Central memory CD8-positive, alpha-beta T cell (primary cell): ENCODE measurements at regions not wholly inside any gene's neighbourhood (a gene's known extent, or its start where the extent isn't known, plus 50 kb on each side); places are given as distances from the start of the nearest gene placed in this dataset.

ENCODE experiments used
- ATAC-seq: fragments of 150-1000 bp; cut with Tn5 transposase; replicated peaks from 2 replicates; pipeline ENCODE4 v1.10.0; 2022; ENCODE audit warnings: mild to moderate bottlenecking, moderate FRiP score, moderate number of reproducible peaks; ENCODE audit not compliant: poor library complexity, severe bottlenecking; ENCODE audit errors: extremely low read depth
- DNase-seq, 2 donors: peaks; one replicate each; pipeline ENCODE4 v3.0.0; 2021; ENCODE audit warnings: low spot score in 2 of 2
- H3K27ac Mint-ChIP-seq: one replicate; pipeline ENCODE4 v1.8.0; 2022; ENCODE audit warnings: low read depth, mild to moderate bottlenecking, moderate library complexity, mixed read lengths
- H3K27me3 Mint-ChIP-seq: one replicate; pipeline ENCODE4 v1.8.0; 2022; ENCODE audit warnings: mixed read lengths
- H3K36me3 Mint-ChIP-seq: one replicate; pipeline ENCODE4 v1.8.0; 2022; ENCODE audit warnings: mild to moderate bottlenecking, moderate library complexity, mixed read lengths; ENCODE audit not compliant: insufficient read depth
- H3K4me1 Mint-ChIP-seq: one replicate; pipeline ENCODE4 v1.8.0; 2022; ENCODE audit warnings: mixed read lengths
- H3K4me3 Mint-ChIP-seq: one replicate; pipeline ENCODE4 v1.8.0; 2022; ENCODE audit warnings: mild to moderate bottlenecking, moderate library complexity, mixed read lengths
- H3K9me3 Mint-ChIP-seq: one replicate; pipeline ENCODE4 v1.8.0; 2022; ENCODE audit warnings: mixed read lengths

- Mint-ChIP-seq H3K36me3 (peaks cover 3% of the 10 kb centered on the region), H3K9me3 (no peaks in the 10 kb centered on the region), H3K4me1 (no peaks in the 10 kb centered on the region), H3K4me3 (no peak overlapping the region), H3K27me3 (peaks cover 44% of the 10 kb centered on the region), H3K27ac (no peak overlapping the region)
- DNase-seq (no peak), ATAC-seq (no peak)
Observed at GRCh38 chr18:45157576-45157975, 457.7 kb upstream of the SLC14A2 start.

GRCh38 chr18:45161850-45162249 is 453.4 kb upstream of the SLC14A2 start:
- Mint-ChIP-seq H3K4me3 (no peak overlapping the region), H3K27ac (no peak overlapping the region), H3K4me1 (no peaks in the 10 kb centered on the region), H3K27me3 (peaks cover 28% of the 10 kb centered on the region), H3K9me3 (no peaks in the 10 kb centered on the region), H3K36me3 (peaks cover 3% of the 10 kb centered on the region)
- DNase-seq (no peak), ATAC-seq (no peak)

GRCh38 chr18:45163871-45164270 is 451.4 kb upstream of the SLC14A2 start:
- Mint-ChIP-seq H3K36me3 (peaks cover 2% of the 10 kb centered on the region), H3K27me3 (peaks cover 21% of the 10 kb centered on the region), H3K4me3 (no peak overlapping the region), H3K27ac (no peak overlapping the region), H3K9me3 (no peaks in the 10 kb centered on the region), H3K4me1 (no peaks in the 10 kb centered on the region)
- ATAC-seq (no peak), DNase-seq (no peak)

GRCh38 chr18:45164551-45164950 is 450.7 kb upstream of the SLC14A2 start:
- H3K27ac Mint-ChIP-seq: no peak overlapping the region
- no peaks in the 10 kb centered on the region for H3K4me1 Mint-ChIP-seq
- no peak for ATAC-seq
- no peak for DNase-seq
- no peaks in the 10 kb centered on the region for H3K9me3 Mint-ChIP-seq
- no peak overlapping the region for H3K4me3 Mint-ChIP-seq
- H3K27me3 Mint-ChIP-seq: peaks cover 14% of the 10 kb centered on the region
- H3K36me3 Mint-ChIP-seq: peaks cover 2% of the 10 kb centered on the region

DNA sequence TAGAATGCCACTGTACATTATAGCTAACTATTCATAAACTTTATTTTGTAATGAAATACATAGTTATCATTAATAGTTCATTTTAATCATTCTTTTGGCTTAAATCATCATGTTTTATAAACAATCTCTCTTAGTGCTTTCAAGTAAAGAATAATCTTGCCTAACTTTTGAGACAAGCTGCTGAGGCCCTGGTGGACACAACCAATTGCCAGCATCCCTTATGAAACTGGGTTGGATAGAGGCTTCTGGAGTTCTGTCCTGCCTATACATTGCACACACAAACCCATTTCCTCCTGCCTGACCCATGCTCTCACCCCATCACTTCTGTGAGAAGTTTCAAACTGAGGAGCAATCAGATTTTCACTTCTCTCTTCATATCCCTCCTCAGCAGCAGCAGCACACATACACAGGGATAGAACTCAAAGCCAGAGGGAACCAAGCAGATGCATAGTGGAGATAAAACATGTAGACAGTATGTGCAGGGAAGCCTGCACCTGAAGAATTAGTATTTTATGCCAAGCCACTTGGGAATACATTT is 450.0 kb upstream of the SLC14A2 start:
- peaks cover 2% of the 10 kb centered on the region for H3K36me3 Mint-ChIP-seq
- no peaks in the 10 kb centered on the region for H3K9me3 Mint-ChIP-seq
- no peak for ATAC-seq

GRCh38 chr18:45165871-45166270 is 449.4 kb upstream of the SLC14A2 start:
- no peak for ATAC-seq
- Mint-ChIP-seq H3K27ac (no peak overlapping the region), H3K36me3 (peaks cover 2% of the 10 kb centered on the region), H3K27me3 (peaks cover 9% of the 10 kb centered on the region), H3K4me1 (no peaks in the 10 kb centered on the region), H3K9me3 (no peaks in the 10 kb centered on the region), H3K4me3 (no peak overlapping the region)
- no peak for DNase-seq

More for the DNA sequence above, 450.0 kb upstream of the SLC14A2 start:
- no peak overlapping the region for H3K27ac Mint-ChIP-seq
- H3K27me3 Mint-ChIP-seq: peaks cover 9% of the 10 kb centered on the region
- no peak for DNase-seq
- H3K4me1 Mint-ChIP-seq: no peaks in the 10 kb centered on the region
- H3K4me3 Mint-ChIP-seq: no peak overlapping the region

DNA sequence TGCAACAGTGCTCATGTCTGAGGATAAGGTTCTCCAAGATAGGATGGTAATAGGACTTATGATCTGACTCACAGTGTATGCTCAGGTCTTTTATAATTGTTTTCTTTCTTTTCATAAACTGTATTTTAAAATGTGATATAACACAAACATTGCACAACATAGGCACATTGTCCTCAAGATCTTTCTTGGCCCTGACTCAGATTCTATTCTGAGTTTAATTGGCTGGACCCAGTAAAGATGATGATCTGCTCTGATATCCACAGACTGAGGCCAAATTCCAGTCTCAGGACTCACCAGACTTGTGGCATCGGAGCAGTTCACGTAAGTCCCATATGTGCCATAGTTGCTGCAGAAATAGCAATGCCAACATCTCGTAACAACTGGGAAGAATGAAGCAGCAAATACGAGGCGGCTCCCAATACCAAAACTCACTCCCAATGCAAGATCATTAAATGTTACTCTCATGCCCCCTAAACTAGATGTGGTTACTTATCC is 448.9 kb upstream of the SLC14A2 start:
- DNase-seq: no peak
- no peaks in the 10 kb centered on the region for H3K9me3 Mint-ChIP-seq

GRCh38 chr18:45166836-45167551 is 448.3 kb upstream of the SLC14A2 start:
- H3K4me1 Mint-ChIP-seq: no peaks in the 10 kb centered on the region

More for the DNA sequence above, 448.9 kb upstream of the SLC14A2 start:
- peaks cover 9% of the 10 kb centered on the region for H3K27me3 Mint-ChIP-seq
- H3K4me3 Mint-ChIP-seq: no peak overlapping the region
- H3K36me3 Mint-ChIP-seq: peaks cover 2% of the 10 kb centered on the region
- H3K27ac Mint-ChIP-seq: no peak overlapping the region
- H3K4me1 Mint-ChIP-seq: no peaks in the 10 kb centered on the region
- ATAC-seq: no peak

DNA sequence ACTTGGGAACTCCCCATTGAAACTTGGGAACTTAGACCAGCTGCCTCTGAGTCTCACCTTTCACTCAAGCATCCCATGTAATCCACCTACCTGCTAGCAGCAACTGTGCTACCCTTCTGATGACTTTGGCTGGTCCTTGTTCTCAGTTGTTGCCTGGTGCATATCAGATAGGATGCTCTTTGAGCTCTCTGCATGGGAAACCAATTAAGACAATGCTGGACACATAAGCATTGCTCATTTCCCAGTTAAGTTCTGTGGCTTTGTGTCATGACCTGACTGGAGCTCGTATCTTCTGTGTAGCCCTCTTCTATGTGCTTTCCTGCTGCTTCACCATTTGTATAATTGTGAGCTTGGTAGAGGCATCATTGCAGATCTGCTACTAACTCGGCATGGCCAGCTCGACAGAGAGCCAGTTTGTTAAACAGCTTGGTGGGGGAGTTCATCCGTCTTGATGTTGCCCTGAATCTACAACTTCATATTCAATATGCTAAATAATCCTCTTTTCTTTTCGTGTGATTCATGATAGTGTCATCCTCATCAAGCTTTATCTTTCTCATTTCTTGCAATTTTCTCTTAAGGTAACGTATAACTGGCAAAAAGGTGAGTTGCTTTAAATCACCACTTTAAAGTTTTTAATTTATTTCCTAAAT is 447.5 kb upstream of the SLC14A2 start:
- DNase-seq: no peak
- no peaks in the 10 kb centered on the region for H3K9me3 Mint-ChIP-seq

More at GRCh38 chr18:45166836-45167551, 448.3 kb upstream of the SLC14A2 start:
- Mint-ChIP-seq H3K4me3 (no peak overlapping the region), H3K9me3 (no peaks in the 10 kb centered on the region), H3K27ac (no peak overlapping the region), H3K36me3 (no peaks in the 10 kb centered on the region), H3K27me3 (peaks cover 3% of the 10 kb centered on the region)
- DNase-seq: no peak
- ATAC-seq: no peak

DNA sequence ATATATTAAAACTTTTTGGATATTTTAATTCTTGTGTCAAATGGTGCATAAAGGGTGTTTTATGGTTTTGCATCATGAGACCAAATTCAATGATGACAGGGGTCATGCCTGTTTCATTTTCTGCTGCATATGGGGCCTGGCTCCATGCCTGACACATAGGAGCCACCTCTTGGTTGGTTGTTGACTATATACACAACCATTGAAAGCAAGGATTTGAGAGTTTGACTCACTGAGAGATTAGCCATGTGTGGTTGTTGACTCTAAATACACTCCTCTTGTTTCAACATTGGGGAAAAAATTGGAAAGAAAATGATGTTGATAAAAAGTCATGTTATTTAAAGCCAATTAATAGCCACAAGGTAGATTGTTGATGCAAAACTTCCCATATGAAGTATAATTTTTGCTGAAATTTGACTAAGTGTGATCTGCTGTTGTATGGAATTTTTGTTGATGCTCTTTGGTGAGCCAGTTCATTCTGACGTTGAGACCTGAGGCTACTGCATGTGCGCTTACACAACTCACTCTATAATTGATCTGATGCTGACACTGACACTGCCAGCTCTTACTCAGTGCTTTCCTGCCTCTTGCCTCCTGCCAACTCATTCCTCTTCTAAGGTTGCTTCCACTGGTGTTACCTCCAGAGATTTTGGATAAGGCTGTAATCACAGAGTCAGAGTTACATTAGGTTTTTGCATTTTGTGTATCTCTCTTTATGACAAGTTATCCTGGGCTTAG is 446.2 kb upstream of the SLC14A2 start:
- no peak overlapping the region for H3K27ac Mint-ChIP-seq
- ATAC-seq (no peak), DNase-seq (no peak)
- H3K4me3 Mint-ChIP-seq: no peak overlapping the region
- H3K4me1 Mint-ChIP-seq: peaks cover 7% of the 10 kb centered on the region
- no peaks in the 10 kb centered on the region for H3K36me3 Mint-ChIP-seq
- no peaks in the 10 kb centered on the region for H3K9me3 Mint-ChIP-seq
- H3K27me3 Mint-ChIP-seq: no peaks in the 10 kb centered on the region

More for the DNA sequence above, 447.5 kb upstream of the SLC14A2 start:
- no peak for ATAC-seq
- Mint-ChIP-seq H3K4me1 (no peaks in the 10 kb centered on the region), H3K27ac (no peak overlapping the region), H3K36me3 (no peaks in the 10 kb centered on the region), H3K4me3 (no peak overlapping the region), H3K27me3 (no peaks in the 10 kb centered on the region)

DNA sequence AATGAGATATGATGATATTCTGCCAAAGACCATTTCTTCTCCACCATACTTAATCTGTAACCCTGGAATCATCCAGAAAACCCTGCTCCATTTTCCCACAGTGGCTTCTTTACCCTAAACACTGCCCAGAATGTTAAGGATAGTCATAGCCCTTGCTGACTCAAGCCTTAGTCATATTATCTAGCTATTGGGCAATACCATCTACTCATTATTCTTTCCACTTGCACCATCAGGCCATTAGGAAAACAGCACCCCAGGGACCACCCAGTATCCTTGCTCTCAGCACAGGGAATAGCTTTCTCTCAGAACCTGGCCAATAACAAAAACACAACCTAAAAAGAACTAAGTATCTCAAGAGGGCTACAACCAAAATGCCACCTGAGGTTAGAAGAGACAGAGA is 445.7 kb upstream of the SLC14A2 start:
- Mint-ChIP-seq H3K9me3 (no peaks in the 10 kb centered on the region), H3K27me3 (no peaks in the 10 kb centered on the region), H3K36me3 (no peaks in the 10 kb centered on the region), H3K4me1 (peaks cover 10% of the 10 kb centered on the region), H3K27ac (no peak overlapping the region), H3K4me3 (no peak overlapping the region)
- no peak for DNase-seq
- ATAC-seq: no peak

DNA sequence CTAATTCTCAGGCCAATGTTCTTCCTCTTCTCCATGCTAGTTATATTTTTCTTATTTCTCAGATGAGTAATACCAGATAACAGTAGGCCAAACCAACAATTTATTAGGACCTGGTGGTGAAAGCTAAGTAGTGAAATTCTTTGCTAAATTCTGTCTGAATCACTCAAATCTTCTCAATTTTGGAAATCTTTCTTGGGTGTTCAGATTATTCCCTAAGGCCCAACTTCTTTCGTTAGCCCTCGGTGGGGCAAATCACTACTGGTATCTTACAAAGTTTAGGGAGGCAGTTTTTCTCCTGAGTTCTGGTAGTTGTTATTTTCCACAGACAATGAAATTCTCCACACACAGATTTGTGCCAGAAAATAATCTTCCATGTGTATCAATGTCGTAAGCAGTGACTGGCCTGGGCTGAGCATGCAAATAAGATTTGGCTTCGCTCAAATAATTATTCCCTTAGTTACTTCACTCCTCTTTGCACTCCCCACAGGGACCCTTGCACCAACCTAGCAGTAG is 443.5 kb upstream of the SLC14A2 start:
- no peaks in the 10 kb centered on the region for H3K9me3 Mint-ChIP-seq
- ATAC-seq (no peak), DNase-seq (no peak)
- peaks cover 10% of the 10 kb centered on the region for H3K4me1 Mint-ChIP-seq
- H3K36me3 Mint-ChIP-seq: no peaks in the 10 kb centered on the region
- H3K27ac Mint-ChIP-seq: no peak overlapping the region
- H3K27me3 Mint-ChIP-seq: peaks cover 7% of the 10 kb centered on the region
- H3K4me3 Mint-ChIP-seq: no peak overlapping the region
